ENCODE measurements at regions not wholly inside any gene's neighbourhood (a gene's known extent, or its start where the extent isn't known, plus 50 kb on each side); places are given as distances from the start of the nearest gene placed in this dataset.

GRCh38 chr3:30286007-30286669, 320.3 kb upstream of the TGFBR2 start:
- TF ChIP-seq CTCF (IDR thresholded peaks at IDR 0.05) (no peak), ZFX (IDR thresholded peaks at IDR 0.05; ENCODE audit: borderline replicate concordance) (no peak)

Measured in 22Rv1 (cell line).